HG03354 (cell line): ENCODE measurements at regions not wholly inside any gene's neighbourhood (a gene's known extent, or its start where the extent isn't known, plus 50 kb on each side); places are given as distances from the start of the nearest gene placed in this dataset.
"Not testable (repeated sequence)": the region's sequence is repeated elsewhere in the genome, so short reads cannot be mapped to it uniquely, and the experiment has no call there.

Source experiments
- ATAC-seq: cut with Tn5 transposase; IDR thresholded peaks from one replicate; pipeline ENCODE4 v1.9.1; 2021; ENCODE audit warnings: mild to moderate bottlenecking; ENCODE audit not compliant: unreplicated experiment, poor library complexity, severe bottlenecking

DNA sequence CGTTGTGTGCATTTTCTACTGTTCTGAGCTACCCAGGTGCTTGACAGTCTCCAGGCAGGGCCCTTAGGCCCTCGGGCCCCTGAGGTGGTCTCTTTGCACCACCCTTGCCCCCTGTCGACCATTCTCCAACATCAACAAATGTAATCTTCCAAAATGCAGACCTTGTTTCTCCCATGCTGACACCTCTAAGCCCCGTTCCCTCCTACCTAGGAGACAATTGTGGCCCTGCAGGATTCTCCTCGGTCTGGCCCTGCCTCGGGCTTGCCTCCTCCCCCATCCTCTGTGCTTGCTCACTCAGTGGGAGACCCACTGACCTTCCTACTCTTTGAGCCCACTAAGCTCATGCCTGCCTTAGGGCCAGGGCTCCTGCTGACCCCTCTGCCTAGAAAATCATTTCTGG lies 104.2 kb upstream of the TARDBP start:
- ATAC-seq: no peak

DNA sequence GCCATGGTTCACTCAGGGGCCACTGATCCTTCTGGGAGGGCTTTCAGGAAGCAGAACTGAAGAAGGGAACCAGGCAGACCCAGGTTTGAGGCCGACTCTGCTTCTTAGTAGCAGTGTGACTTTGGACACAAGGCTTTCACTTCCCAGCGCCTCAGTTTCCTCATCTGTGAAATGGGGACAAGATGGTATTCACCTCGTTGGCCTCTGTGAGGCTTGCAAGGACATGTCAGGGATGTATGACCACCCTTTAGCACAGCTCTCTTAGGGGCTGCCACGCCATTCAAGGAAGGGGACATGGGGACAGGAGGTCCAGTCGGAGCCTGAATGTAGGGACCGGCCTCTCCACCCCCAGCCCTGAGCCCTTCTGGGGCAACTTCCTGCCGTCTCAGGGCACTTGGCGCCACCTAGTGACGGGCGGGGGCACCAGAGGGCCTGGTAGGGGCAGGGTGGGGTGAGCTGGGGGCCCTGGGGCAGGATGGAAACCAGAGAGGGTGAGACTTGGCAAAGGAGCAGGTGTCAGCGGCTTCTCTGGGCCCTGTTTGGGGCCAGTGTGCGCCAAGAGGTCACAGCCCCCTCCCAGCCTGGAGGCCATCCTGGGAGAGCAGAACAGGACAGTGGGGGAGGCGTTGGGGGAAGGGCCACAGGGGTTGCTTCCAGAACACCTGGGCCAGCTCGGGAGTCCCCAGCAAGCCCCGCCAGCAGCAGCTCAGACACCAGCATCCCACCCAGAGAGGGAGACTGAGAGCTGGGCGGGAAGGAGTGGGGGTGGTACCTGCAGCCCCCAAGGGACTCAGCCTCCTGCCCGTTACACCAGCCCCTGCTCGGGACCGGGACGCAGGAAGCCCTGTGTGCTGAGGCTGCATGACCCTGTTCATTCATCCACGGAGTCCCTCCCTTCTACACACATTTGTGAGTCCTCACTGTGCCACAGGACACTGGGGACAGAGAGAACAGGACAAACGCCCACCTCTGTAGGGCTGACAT lies 102.5 kb upstream of the TARDBP start:
- ATAC-seq: no peak

DNA sequence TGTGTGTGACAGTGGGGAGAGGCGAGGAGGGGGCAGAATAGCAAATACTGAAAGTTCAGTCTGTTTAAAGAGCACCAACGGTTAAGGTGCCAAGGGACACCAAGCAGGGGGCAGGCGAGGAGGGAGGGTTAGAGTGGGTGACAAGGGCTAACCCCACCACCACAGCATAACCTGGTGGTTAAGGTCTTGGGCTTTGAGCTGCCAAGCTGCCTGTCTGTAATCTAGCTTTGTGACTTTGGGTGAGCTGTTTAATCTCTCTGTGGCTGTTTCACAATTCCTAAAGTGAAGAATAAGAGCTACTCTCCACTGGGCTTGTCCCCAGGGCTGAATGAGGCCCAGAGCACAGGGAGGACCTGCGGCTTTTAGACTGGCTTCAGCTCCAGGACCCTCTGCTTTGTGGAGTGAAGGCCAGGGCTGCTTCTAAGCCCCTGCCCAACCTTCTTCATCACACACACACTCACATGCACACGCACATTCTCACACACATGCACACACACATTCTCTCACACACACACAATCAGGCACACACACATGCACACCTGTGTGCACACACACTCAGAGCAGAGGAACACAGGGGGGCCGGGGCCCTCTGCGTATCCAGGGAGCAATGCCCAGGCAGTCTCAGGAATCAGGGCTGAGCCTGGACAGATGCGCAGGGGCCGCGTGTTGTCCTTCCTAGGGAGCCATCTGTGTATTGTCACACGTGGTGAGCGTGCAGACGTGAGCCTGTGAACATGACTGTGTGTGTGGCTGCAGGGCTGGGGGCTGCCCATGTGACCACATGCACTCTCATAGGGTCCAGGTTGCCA lies 101.6 kb upstream of the TARDBP start:
- no peak for ATAC-seq

DNA sequence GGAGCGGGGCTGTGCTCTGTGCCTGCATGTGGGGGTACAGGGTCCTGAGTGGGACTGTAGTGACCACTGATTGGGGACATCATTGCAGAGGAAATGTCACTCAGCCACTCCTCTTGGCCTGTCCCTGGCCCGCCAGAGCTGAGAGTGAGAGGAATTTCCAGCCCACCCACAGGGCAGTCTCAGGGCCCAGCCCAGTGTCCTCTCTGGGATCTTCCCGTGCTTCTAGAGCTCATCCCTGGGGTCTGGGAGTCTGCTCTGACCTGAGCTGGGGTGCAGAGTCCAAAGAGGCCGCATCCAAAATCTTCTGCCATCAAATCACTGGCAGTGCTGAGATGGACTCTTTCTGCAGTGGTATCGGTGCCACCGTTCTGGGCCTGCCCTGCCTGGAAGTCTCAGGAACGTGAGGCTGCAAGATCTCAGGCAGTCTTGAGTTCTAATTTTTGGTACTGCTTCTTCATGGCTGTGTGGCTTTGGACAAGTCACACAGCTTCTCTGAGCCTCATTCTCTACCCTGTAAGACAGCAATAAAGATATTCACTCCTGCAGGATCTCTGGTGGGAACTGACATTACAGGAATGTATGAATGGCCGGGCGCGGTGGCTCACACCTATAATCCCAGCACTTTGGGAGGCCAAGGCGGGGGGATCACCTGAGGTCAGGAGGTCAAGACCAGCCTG lies 100.8 kb upstream of the TARDBP start:
- ATAC-seq: no peak

DNA sequence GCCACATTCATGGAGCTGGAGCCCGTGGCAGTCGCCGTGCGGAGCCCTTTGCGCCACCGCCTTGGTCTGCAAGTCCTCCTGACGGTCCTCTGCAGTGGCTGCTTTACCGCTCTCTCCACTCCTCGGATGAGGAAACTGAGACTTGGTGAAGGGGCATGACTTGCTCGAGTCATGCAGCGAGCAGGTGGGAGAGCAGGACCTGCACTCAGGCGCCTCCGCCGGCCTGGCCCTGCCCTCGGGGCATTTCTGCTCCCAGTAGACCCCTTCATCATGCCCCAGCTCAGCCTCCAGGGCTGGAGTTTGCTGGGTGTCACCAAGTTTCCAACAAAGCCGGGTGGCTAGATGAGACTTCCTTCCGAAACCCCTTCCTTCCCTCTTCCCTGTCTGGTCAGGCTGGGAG lies 100.0 kb upstream of the TARDBP start:
- ATAC-seq: no peak

DNA sequence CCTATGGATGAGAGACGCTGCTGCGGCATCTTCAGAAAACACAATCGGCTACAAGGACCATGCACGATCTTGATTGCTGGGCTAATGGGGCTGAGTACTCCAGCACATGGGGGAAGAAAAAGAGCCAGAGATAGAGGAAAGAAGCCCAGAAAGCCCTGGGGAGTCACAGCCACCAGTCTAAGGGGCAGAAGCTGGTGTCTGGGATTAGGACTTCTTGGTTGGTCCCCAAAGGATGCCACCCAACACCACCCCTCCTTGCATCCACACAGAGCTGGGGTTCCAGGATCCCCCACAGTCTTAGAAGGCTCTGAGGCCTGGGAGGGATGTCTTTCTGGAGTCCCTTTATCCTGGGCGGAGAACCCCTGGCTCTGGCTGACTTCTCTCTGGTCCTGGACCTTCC lies 98.4 kb upstream of the TARDBP start:
- ATAC-seq: no peak

DNA sequence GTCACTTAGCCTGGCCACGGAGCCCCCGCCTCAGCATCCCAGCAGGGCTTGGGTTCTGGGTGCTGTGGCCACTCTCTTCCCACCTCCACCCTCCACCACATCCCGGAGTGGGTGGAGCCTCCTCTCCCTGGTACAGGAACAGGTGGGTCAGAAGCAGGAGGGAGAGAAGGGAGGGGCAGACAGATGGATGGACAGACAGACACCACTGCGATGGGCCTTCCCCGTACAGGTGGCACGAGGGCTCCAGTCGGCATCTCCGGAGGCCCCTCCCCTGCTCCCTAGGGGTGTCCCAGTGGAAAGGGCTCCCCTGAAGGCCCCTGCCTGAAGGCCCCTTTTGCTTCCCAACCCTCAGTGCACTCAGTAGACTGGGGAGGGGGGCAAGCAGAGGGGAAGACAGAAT lies 96.9 kb upstream of the TARDBP start:
- no peak for ATAC-seq

DNA sequence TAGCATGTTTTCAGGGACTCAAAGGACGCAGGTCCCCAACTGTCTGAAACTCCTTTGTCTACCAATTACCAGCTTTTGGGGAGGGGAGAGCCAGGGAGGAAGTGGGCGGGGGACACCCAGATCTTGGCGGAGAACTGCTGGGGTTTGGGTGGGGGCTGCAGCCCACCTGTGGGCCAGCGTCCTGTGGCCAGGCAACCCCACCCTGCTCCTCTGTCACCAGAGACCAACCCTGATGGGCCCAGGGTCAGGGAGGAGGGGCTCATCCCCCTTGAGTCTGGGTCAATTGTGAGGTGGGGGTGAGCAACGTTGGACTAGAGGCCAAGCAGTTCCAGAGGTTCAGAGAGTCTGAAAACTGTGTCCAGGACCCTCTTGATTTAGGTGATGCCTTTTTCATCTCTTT lies 96.1 kb upstream of the TARDBP start:
- ATAC-seq: no peak

DNA sequence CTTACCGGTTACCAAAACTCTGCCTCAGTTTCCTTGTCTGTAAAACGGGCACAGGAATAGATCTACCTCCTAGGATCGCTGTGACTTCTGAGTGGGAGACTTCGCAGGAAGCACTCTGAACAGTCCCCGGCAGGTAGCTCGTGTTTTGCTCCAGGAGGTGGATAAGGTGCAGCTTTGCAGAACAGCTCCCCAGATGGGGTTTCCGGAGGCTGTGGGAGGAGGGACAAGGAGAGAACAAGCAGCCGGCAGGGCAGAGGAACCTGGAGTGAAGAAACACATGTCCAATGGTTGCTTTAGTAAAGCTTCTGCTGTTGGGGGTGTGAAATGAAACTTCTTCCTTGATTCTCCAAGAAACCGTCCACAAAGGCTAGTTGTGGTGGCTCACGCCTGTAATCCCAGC lies 95.5 kb upstream of the TARDBP start:
- no peak for ATAC-seq

DNA sequence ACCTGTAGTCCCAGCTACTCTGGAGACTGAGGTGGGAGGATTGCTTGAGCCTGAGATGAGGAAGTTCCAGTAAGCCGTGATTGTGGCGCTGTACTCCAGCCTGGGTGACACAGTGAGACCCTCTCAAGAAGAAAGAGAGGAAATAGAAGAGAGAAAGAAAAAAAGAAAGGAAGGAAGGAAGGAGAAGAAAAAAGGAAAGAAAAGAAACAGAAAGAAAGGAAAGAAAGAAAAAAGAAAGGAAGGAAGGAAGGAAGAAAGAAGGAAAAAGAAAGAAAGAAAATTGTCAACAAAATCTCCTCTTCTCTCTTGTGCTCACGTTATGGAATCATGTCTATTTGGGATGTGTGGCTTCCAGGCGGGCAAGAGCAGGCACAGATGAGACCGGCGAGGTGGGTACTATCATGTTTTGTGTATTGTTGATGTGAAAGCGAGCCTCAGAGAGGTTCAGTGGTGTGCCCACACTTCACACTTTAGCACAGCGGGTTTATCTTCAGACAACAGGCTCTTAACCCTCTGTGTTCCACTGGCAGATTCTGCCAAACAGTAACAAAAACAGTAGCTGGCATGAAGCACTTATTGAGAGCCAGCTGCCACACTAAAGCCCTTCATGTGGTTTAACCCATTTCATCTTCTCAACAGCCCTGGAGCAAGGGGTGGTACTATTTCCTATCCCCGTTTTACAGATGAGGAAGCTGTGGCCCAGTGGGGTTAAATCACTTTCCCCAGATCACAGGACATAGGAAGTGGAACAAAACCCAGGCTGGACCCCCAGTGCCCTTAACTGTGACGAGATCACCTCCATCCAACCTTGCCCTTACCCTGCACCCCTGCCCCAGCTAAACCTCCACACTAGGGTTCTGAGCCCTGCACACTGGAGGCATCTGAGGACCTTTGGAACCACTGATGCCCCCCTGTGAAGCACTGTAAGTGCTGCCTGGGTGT lies 94.7 kb upstream of the TARDBP start:
- no peak for ATAC-seq

DNA sequence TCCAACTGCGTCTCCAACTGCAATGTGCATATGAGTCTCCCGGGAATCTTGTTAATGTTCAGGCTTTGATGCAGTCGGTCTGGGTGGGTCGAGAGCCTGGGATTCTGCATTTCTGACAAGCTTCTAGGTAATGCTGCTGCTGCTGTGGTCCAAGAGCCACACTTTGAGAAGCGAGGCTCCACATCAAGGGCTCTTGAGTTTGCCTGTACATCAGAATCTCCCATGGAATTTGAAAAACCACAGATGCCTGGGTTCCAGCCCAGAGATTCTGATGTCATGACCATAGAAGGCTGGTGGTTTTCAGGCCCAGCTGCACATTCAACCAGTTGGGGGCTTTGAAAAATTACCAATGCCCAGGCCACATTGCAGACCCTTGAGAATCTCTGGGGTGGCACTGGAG lies 93.9 kb upstream of the TARDBP start:
- no peak for ATAC-seq

DNA sequence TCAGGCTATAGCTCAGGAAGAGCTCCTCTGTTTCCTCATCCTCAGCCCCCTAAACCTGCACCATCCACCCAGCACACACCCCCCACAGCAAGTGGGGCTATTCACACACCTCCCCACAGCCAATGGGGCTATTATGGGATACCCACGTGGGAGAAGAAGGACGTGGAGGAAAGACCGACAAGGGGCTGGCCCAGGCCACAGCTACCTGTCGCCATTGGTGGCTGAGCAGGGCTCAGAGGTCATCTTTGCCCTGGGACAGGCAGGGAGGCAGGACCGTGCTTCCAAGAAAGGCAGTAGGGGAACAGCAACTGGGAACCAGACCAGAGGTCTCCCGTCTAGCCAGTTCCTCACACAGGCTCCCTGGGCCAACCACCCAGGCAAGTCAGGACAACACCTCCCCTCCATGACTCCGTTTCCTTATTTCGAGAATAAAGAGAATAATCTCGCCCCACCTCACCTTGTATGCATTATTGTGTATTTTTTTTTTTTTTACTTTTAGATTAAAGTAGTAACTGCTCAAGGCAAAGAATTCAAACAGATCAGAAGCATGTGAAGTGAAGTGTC lies 92.3 kb upstream of the TARDBP start:
- no peak for ATAC-seq

DNA sequence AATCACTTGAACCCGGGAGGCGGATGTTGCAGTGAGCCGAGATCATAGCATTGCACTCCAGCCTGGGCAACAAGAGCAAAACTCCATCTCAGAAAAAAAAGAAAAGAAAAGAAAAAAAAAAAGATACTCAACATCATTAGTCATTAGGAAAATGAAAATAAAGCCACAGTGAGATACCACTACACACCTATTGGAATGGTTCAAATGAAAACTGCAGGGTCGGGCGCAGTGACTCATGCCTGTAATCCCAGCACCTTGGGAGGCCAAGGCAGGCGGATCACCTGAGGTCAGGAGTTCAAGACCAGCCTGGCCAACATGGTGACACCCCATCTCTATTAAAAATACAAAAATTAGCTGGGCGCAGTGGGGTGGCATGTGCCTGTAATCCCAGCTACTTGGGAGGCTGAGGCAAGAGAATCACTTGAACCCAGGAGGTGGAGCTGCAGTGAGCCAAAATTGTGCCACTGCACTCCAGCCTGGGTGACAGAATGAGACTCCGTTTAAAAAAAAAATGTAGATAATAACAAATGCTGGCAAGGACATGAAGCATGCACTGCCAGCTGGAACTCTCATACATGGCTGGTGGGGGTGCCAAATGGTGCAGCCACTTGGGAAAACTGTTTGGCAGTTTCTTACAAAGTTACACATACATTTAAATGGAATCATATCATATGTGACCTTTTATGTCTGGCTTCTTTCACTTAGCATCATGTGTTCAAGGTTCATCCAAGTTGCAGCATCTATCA lies 90.0 kb upstream of the TARDBP start:
- not testable (repeated sequence) for ATAC-seq

DNA sequence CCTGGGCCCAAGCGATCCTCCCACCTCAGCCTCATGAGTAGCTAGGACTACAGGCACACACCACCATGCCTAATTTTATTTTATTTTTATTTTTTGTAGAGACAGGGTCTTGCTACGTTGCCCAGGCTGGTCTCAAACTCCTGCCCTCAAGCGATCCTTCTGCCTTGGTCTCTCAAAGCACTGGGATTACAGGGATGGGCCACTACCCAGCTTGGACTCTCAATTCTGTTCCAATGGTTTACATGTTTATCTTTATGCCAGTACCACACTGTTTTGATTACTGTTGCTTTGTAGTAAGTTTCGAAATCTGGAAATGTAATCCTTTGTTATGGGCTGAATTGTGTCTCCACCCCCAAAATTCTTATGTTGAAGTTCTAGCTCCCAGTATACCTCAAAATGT lies 88.4 kb upstream of the TARDBP start:
- no peak for ATAC-seq

DNA sequence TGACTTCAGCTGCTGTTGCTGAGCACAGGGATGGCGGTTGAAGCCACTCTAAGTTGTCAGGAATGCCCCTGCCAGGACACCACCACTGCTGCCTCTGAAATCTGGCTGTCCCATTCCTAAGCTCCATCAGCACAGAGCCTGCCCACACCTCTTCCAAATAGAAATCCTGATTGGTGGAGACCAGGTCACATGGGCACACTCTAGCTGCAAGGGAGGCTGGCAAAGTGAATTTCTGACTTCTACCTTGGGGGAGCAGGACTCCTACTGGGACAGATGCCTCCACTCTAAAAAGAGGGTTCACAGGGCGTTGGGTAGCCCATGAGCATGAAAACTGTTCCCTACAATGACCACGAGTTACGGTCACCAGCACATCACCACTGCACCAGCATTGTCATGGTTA lies 83.8 kb upstream of the TARDBP start:
- ATAC-seq: no peak

DNA sequence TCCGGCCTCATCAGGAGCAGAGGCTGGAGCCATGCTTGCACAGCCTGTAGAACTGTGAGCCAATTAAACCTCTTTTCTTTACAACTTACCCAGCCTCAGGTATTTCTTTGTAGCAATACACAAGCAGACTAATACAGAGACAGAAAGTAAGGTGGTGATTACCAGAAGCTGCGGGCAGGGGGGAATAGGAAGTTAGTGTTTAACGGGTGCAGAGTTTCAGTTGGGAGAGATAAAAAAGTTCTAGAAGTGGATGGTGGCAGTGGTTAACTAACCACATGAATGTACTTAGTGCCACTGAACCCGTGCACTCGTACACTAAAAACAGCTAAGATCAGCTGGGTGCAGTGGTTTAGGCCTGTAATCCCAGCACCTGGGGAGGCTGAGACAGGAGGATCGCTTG lies 80.4 kb upstream of the TARDBP start:
- ATAC-seq: no peak

DNA sequence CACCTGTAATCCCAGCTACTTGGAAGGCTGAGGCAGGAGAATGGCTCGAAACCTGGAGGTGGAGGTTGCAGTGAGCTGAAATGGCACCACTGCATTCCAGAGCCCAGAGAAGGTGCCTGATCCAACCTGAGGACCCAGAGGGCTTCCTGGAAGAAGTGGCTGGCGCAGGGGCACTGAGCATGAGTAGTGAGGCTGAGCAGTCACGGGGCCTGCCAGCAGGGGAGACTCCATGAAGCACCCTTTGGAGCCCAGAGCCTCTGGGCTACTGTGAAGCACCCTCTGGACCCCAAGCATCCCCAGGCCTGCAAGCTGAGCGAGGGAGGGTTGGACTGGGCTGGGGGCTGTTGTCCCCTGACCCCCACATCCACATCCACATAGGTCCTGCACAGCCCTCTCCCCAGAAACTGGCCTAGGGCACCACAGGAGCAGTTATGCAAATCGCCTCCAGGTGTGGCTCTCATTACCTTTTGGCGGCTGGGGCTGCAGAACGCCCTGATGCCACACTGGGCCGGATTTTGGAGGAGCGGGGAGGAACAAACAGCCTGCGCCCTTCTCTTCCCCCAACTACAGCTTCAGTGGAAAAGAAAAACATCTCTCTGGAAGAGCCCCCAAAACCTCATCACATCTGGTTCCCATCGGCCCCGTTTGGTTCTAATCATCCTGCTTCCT lies 78.2 kb upstream of the TARDBP start:
- no peak for ATAC-seq

DNA sequence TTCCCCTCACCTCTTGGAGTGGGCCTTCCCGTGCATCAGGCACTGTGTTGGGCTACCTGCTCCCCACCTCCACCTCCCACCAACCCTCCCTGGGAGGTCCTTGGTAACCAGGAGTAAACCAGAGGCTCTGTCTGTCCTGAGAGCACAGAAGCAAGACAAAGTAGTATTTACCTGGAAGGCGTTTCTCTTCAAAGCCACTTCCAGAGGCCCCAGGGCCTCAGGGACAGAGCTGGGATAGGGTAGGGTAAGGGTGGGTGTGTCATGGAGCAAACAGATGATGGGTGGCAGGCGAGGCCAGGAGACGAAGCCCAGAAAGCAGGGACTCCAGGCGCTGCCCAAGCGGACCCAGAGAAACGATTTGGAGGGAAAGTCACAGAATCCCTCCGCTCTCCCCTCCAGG lies 77.2 kb upstream of the TARDBP start:
- no peak for ATAC-seq
